RWPE1 (cell line): ENCODE measurements at regions not wholly inside any gene's neighbourhood (a gene's known extent, or its start where the extent isn't known, plus 50 kb on each side); places are given as distances from the start of the nearest gene placed in this dataset.
"Not testable (repeated sequence)": the region's sequence is repeated elsewhere in the genome, so short reads cannot be mapped to it uniquely, and the experiment has no call there.

ENCODE experiments used
- CTCF ChIA-PET: fragments of 350-600 bp; sonication (Branson Sonifier 250); formaldehyde crosslinking; extraction: SDS; loops from one replicate; lab custom pipeline; 2021; lab: Yijun Ruan, JAX
- POLR2A ChIA-PET: fragments of 400-600 bp; formaldehyde crosslinking; extraction: SDS; loops from one replicate; lab custom pipeline; 2020; ENCODE audit warnings: antibody characterized with exemption; ENCODE audit not compliant: low non-redundant PET; lab: Yijun Ruan, JAX
- DNase-seq: peaks from one replicate; pipeline ENCODE4 v3.0.0; 2012; ENCODE audit warnings: low spot score
- H3K27ac ChIP-seq: fragments of 450-650 bp; 2 replicates; pipeline ENCODE4 v1.5.1; 2017
- CTCF ChIP-seq: fragments of 450-650 bp; conservative IDR thresholded peaks from 2 replicates; pipeline ENCODE4 v1.5.1; 2017; ENCODE audit warnings: low read depth, mild to moderate bottlenecking

- ChIA-PET POLR2A (no interaction called here), CTCF (interaction anchor here (1.1 kb wide), 1 partner anchor 136 kb away, joined by 3 read pairs; no protein-coding TSS in a partner anchor)
- DNase-seq: peak; percentile 30
- TF ChIP-seq CTCF: no peak
- H3K27ac ChIP-seq: no peak overlapping the region
These were observed 193.6 kb downstream of the JCAD start for GRCh38 chr10:29865700-29866355.

- ChIA-PET CTCF (no interaction called here), POLR2A (no interaction called here)
- peak overlapping the region; percentile 58 for H3K27ac ChIP-seq
- no peak for TF ChIP-seq CTCF
- DNase-seq: peak; percentile 90
These were observed 196.3 kb downstream of the JCAD start for GRCh38 chr10:29862923-29863614.

- DNase-seq: no peak
- CTCF ChIA-PET: no interaction called here
- POLR2A ChIA-PET: no interaction called here
- no peak for TF ChIP-seq CTCF
- no peak overlapping the region for H3K27ac ChIP-seq
These were observed 197.4 kb downstream of the JCAD start for GRCh38 chr10:29861811-29862505.

- DNase-seq, H3K27ac ChIP-seq, POLR2A ChIA-PET, CTCF ChIA-PET: not testable (repeated sequence)
These were observed 198.2 kb downstream of the JCAD start for GRCh38 chr10:29861231-29861630.

- ChIA-PET POLR2A (no interaction called here), CTCF (interaction anchor here (0.6 kb wide), 2 partner anchors 36 to 431 kb away, joined by 4 read pairs; no protein-coding TSS in a partner anchor)
- H3K27ac ChIP-seq: peak overlapping the region; percentile 62
- DNase-seq: no peak
- TF ChIP-seq CTCF: no peak
These were observed 199.2 kb downstream of the JCAD start for GRCh38 chr10:29860166-29860565.

- CTCF ChIA-PET: interaction anchor here (0.6 to 1.0 kb wide), 4 partner anchors 20 to 430 kb away, joined by 3 to 4 read pairs (median 4); no protein-coding TSS in a partner anchor
- DNase-seq: no peak
- POLR2A ChIA-PET: no interaction called here
- H3K27ac ChIP-seq: peak overlapping the region; percentile 81
- TF ChIP-seq CTCF: no peak
These were observed 199.8 kb downstream of the JCAD start for GRCh38 chr10:29859521-29860130.
